GM21786 (cell line): ENCODE measurements at regions not wholly inside any gene's neighbourhood (a gene's known extent, or its start where the extent isn't known, plus 50 kb on each side); places are given as distances from the start of the nearest gene placed in this dataset.
A peak's percentile ranks its signal among the peaks of the same experiment; 100 is the strongest.
"Not testable (repeated sequence)": the region's sequence is repeated elsewhere in the genome, so short reads cannot be mapped to it uniquely, and the experiment has no call there.

Source experiments
- ATAC-seq: cut with Tn5 transposase; IDR thresholded peaks from one replicate; pipeline ENCODE4 v1.9.1; 2021; ENCODE audit not compliant: unreplicated experiment

- no peak for ATAC-seq
Observed at GRCh38 chr4:38463268-38463958, 200.6 kb upstream of the KLF3 start.

GRCh38 chr4:38464328-38464727 is 199.7 kb upstream of the KLF3 start:
- no peak for ATAC-seq

- no peak for ATAC-seq
Observed at GRCh38 chr4:38466401-38466800, 197.6 kb upstream of the KLF3 start.

GRCh38 chr4:38467296-38467695 is 196.7 kb upstream of the KLF3 start:
- ATAC-seq: no peak

GRCh38 chr4:38468339-38468866 is 195.6 kb upstream of the KLF3 start:
- ATAC-seq: no peak

GRCh38 chr4:38469410-38469809 is 194.6 kb upstream of the KLF3 start:
- no peak for ATAC-seq

- no peak for ATAC-seq
Observed at GRCh38 chr4:38470735-38471262, 193.2 kb upstream of the KLF3 start.

- no peak for ATAC-seq
Observed at GRCh38 chr4:38482696-38483095, 181.3 kb upstream of the KLF3 start.

- not testable (repeated sequence) for ATAC-seq
Observed at GRCh38 chr4:38483628-38484027, 180.4 kb upstream of the KLF3 start.

GRCh38 chr4:38489011-38489861 is 174.8 kb upstream of the KLF3 start:
- no peak for ATAC-seq

GRCh38 chr4:38489924-38490639 is 173.9 kb upstream of the KLF3 start:
- no peak for ATAC-seq

GRCh38 chr4:38490753-38491446 is 173.1 kb upstream of the KLF3 start:
- no peak for ATAC-seq

- no peak for ATAC-seq
Observed at GRCh38 chr4:38491854-38492478, 172.0 kb upstream of the KLF3 start.

- ATAC-seq: no peak
Observed at GRCh38 chr4:38493066-38493465, 170.9 kb upstream of the KLF3 start.

- no peak for ATAC-seq
Observed at GRCh38 chr4:38495446-38495845, 168.6 kb upstream of the KLF3 start.

GRCh38 chr4:38497121-38497520 is 166.9 kb upstream of the KLF3 start:
- no peak for ATAC-seq

GRCh38 chr4:38499101-38499500 is 164.9 kb upstream of the KLF3 start:
- ATAC-seq: no peak

- no peak for ATAC-seq
Observed at GRCh38 chr4:38500433-38500832, 163.6 kb upstream of the KLF3 start.

- ATAC-seq: no peak
Observed at GRCh38 chr4:38501698-38502097, 162.3 kb upstream of the KLF3 start.

GRCh38 chr4:38503689-38504395 is 160.2 kb upstream of the KLF3 start:
- ATAC-seq: peak; percentile 88
